ENCODE measurements at regions not wholly inside any gene's neighbourhood (a gene's known extent, or its start where the extent isn't known, plus 50 kb on each side); places are given as distances from the start of the nearest gene placed in this dataset.

DNA sequence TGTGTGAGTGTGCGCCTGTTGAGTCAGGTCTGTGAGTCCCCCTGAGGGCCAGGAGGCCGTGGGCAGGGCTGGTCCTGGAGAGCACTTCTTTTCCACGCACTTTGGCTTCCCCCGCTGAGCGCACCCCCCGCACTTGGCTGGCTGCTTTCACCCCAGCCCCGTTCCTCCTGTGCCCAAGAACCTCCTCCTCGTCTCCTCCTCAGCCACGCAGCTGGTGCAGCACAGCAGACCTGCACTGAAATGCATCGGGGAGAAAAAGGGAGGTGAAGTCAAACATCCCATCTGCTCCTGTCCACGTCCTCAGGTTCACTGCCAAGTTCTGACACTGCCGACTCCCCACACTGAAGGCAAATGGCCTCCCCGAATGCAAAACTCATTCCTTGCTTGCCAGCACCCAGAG, 362.7 kb upstream of the SFSWAP start:
- no peak for DNase-seq (ENCODE audit: low read depth, low spot score)
- H3K27ac ChIP-seq: no peak overlapping the region

DNA sequence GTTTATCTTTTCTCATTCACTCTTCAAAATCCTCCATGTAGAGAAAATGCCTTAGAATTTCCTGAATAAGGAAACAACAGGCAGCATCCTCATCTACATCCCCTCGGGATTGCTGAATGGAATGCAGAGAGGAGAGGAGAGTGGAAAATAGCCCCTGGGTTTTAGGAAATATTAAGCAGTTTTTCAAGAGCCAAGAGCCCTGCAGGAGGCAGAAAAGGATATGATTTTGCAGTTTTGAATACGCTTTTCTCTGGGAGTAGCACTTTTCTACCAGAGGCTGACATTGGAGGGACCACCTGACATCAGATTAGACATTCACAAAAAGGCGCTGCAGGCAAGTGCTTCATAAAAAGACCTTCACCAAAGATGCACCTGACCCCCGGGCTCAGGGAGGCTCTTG, 362.2 kb upstream of the SFSWAP start:
- no peak overlapping the region for H3K27ac ChIP-seq
- DNase-seq (ENCODE audit: low read depth, low spot score): no peak

DNA sequence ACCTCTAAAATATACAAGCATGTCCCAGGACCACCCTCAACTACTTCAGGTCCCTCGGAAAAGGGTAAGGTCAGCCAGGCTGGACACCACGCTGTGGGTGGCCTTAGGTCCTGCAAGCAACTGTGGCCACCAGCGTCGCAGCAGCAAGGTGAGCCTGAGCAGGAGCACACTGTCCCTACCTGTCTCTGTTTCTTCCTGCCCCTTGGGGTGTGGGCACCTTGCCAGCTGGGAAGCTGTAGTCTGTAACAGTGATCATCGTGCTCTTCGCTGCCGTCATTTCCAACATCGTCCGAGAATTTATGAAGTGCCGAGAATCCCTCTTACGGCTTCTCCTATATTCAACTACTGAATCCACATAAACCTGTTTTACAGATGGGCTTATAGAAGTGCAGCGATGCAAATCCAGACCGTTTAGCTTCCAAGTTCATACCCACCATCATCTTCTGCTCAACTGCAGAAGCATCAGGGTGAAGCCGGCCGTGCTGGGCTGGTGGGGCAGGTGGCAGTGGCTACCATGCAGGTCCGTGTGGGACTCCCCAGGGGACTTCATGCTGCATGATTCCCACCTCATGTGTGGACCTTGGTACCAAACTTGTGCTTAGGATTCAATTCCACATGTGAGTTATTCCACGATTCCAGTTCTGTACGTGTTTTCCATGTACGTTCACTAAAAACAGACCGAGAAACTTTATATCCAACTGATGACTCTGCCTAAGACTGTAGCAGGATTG, 361.3 kb upstream of the SFSWAP start:
- H3K27ac ChIP-seq: no peak overlapping the region
- no peak for DNase-seq (ENCODE audit: low read depth, low spot score)

DNA sequence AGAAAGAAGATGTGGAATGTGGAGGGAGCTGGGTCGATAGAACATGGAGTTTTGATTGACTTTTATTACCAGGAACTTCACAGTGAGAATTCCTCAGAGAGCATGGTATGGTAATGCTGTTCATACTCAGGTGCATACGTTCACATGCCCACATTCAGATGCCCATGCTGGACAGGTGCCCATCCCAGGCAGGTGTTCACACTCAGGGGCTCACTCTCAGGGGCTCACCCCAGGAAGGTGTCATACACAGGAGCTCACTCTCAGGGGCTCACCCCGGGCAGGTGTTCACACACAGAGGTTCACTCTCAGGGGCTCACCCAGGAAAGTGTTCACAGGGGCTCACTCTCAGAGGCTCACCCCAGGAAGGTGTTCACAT, 360.0 kb upstream of the SFSWAP start:
- no peak overlapping the region for H3K27ac ChIP-seq
- no peak for DNase-seq (ENCODE audit: low read depth, low spot score)

DNA sequence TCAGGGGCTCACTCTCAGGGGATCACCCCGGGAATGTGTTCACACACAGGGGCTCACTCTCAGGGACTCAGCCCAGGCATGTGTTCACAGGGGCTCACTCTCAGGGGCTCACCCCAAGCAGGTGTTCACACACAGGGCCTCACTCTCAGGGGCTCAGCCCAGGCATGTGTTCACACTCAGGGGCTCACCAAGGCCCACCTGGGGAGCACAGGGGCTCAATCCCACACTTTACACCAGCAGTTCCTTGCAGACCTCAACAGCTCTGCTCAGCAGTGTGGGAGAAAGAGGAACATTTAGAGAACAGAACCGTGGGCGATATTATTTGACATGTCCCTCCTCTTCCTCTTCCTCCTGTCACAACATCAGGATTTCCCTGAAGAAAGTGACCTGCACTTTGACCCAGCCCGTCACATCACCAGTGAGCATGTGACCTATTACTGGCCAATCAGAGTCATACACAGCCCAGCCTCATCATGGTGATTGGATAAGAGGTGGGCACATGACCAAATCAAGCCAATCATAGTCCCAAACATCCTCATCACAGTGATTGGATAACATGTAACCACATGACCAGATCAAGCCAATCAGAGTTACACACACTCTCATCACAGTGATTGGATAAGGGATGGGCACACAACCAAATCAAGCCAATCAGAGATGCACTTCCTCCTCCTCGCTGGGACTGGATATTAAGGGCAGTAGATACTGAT, 359.4 kb upstream of the SFSWAP start:
- no peak overlapping the region for H3K27ac ChIP-seq
- no peak for DNase-seq (ENCODE audit: low read depth, low spot score)

DNA sequence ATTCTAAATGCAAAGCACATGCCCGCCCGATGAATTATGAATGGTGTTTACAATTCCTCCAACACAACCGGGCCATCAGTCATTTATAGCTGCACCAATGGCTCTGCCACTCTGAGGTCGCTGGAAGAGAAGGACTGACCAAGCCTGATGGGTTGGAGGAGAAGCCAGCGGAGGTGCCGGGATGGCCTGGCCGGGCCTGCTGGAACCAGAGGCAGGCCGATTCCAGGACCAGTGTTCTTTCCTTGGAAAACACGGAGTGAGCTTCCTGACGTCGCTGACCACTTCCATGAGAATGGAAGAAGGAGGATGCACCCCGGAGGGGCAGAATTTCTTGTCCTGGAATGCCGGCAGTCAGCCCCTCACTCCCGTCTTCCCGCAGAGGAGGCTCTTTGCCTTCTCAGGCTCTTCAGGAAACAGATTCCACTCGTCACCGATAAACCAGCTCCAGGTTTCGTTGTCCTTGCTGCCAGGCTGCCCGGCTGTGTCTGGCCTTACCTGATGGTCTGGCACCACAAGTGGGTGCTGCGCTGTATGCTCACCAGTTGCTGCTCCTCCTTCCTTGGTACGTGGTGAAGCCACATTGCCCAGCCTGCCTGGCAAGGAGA, 358.5 kb upstream of the SFSWAP start:
- DNase-seq (ENCODE audit: low read depth, low spot score): no peak
- no peak overlapping the region for H3K27ac ChIP-seq

DNA sequence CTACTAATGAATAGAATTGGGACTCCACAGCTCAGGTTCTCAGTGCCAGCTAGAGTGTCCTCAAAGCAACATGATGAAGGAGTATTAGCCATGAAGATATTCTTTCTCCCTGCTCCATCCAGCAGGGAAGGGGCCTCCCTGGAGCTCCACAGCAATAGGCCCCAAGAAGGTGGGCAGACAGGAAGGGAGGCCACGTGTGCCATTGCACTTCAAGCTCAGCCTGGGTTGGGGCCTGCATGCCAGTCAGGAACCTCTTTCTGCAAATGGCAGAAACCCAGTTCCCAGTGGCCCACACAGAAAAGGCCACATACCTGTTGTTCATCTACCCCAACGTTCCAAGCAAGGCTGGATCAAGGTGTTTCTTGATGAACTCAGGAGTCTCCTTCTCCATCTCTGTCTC, 357.5 kb upstream of the SFSWAP start:
- no peak for DNase-seq (ENCODE audit: low read depth, low spot score)
- H3K27ac ChIP-seq: no peak overlapping the region

DNA sequence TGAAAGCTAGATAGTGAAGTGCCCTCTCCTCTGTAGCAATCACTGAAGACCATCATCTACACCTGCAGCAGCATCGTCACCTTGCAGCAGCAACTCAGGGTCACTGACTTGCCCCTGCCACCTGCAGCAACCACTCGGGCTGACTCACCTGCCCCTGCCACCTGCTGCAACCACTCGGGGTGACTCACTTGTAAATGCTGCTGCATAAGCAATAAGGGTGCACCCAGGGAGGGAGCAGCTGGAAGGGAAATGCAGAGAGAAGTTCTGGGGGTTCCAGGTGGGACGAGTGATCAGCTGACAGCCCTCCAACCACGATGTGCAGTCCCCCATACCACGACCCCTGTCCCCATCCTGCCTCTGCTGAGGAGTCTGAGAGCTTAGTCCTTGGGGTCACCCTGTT, 357.1 kb upstream of the SFSWAP start:
- H3K27ac ChIP-seq: no peak overlapping the region
- no peak for DNase-seq (ENCODE audit: low read depth, low spot score)

DNA sequence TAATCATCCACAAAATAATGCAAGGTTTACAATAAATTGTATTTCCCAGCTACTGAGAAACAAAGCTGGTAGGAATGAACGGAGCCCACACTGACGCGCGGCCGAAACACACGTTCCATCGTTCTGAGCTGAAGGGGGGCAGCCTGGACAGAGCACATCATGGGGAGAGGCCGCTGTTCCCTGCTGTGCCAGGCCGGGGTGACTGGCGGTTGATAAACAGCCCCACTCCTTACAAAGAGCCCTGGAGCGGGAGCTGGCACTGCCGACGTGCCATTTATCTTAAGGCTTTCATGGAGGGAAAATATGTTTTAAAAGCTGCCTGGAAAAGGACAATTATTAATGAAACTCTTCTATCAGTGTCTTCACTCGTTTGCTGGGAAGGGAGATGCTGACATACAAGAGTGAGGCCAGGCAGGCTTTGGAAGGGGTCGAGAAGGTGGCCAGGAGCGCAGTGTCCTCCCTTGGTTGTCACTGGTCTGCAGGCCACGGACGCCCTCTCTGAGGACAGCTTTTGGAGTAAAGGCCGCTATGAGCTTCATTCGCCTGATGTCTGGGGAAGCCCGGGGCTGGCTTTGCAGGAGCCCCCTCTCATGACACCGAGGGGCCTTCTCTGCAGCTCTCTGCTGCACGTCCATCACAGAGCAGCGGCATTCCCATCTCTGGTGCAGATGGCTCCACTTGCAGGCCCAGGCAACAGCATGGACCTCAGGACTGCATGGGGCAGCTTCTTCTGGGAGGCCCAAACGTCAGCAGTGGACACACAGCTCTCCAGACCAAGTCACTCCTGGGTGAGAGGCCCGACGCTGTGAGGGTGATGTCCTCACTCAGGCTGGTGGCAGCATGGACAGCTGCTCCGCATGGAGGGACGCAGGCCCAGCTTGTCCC, 355.3 kb upstream of the SFSWAP start:
- DNase-seq (ENCODE audit: low read depth, low spot score): no peak
- no peak overlapping the region for H3K27ac ChIP-seq

DNA sequence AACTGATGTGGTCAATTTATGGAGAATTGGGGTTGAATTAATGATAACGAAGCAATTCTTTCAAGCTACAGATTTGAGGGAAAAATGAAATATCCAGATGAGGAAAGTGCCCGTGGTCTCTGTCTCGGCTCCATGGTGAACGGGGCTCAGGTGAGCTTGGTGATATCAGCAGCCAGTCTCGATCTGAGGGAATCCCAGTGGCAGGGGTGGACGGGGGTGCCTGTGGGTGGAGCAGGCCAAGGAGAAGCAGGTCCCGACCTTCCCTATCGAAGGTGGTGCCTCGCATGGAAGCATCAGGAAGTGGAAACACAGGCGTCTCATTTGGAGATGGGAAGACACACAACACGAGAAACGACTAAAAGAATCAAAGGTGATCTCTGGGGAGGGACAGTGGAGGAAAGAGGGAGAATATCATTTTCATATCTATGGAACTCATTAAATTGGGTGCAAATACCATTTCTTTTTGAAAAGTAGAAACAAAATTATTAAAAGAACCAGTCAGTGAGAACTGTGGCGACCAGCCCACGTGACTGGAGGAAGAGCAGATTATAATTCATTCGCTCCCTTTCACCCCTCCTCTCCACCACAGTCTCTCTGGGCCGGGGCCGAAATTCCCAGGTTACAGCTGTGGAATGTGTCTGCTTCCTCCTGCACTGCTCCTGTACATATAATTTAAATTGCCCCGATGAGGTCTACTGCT, 354.3 kb upstream of the SFSWAP start:
- H3K27ac ChIP-seq: no peak overlapping the region
- DNase-seq (ENCODE audit: low read depth, low spot score): no peak

DNA sequence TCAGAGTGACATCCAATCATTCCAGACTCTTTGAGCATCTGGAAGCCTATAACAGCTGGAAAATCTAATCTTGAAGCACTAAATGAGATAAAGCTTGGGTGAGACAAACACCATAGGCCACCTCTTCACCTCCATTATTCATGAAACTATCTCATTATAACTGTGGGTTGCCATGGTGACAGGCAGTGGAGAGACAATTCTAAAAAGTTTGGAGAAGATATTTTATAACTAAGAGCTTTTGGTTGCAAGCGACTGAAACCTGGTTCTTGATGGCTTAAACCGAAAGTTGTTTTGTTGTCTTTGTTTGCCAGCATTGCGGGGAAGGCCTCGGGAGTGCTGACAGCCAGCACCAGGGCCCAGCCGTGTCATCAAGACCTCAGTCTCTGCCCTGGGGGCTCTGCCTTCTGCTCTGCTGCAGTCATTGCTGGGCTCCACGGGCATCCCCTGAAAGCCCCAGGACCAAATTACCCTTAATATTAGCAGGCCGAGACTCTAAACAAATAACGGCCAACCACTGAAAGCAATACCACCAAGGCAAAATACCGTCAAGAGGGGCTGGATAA, 353.6 kb upstream of the SFSWAP start:
- H3K27ac ChIP-seq: no peak overlapping the region
- no peak for DNase-seq (ENCODE audit: low read depth, low spot score)

DNA sequence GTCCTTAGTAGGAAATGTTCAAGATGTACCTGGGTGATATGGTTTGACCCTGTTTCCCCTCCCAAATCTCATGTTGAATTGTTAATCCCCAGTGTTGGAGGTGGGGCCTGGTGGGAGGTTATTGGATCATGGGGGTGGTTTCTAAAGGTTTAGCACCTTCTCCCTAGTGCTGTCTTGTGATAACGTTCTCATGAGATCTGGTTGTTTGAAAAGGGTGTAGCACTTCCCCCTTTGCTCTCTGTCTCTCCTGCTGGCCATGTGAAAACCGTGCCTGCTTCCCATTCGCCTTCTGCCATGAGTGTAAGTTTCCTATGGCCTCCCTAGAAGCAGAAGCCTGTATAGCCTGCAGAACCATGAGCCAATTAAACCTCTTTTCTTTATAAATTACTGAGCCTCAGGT, 353.0 kb upstream of the SFSWAP start:
- no peak overlapping the region for H3K27ac ChIP-seq
- no peak for DNase-seq (ENCODE audit: low read depth, low spot score)

DNA sequence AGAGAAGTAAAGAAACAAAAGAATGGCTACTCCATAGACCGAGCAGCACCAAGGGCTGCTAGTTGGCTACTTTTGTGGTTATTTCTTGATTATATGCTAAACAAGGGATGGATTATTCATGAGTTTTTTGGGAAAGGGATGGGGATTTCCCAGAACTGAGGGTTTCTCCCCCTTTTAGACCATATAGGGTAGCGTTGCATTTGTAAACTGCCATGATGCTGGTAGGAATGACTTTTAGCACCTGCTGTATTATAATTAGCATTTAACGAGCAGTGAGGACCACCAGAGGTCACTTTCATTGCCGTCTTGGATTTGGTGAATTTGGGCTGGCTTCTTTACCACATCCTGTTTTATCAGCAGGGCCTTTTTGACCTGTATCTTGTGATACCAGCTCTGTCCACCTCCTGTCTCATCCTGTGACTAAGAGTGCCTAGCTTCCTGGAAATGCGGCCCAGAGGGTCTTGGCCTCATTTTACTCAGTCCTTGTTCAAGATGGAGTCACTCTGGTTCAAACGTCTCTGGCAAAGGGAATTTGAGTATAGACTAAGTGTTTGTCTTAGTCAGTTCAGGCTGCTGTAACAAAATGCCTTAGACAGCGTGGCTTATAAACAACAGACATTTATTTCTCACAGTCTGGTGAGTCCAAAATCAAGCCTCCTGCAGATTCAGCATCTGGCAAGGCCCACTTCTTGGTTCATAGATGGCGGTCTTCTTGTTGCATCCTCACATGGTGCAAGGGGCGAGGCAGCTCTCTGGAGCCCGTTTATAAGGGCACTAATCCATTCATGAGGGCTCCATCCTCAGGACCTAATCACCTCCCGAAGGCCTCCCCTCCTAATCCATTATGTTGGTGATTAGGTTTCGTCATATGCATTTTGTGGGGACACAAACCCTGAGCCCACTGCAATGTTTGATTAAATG, 348.3 kb upstream of the SFSWAP start:
- DNase-seq (ENCODE audit: low read depth, low spot score): no peak
- H3K27ac ChIP-seq: no peak overlapping the region

DNA sequence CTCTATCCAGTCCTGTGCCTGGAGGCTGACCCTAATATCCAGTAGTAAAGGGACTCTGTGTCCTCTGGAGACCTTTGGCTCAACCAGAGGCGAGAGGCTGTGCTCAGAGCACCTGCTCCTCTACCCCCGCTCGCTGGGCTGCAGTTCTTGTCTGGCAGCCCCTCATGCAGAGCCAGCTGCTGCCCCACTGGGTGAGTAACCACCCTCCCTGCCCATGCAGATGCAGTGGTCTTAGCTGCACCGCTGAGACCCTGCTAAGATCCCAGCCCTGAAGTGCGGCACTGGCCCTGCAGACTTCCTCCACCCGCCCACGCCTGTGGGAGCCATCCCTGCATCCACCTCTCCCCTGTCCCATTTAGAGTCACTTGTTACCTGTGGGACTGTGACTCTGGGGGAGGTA, 347.5 kb upstream of the SFSWAP start:
- no peak overlapping the region for H3K27ac ChIP-seq
- DNase-seq (ENCODE audit: low read depth, low spot score): no peak

DNA sequence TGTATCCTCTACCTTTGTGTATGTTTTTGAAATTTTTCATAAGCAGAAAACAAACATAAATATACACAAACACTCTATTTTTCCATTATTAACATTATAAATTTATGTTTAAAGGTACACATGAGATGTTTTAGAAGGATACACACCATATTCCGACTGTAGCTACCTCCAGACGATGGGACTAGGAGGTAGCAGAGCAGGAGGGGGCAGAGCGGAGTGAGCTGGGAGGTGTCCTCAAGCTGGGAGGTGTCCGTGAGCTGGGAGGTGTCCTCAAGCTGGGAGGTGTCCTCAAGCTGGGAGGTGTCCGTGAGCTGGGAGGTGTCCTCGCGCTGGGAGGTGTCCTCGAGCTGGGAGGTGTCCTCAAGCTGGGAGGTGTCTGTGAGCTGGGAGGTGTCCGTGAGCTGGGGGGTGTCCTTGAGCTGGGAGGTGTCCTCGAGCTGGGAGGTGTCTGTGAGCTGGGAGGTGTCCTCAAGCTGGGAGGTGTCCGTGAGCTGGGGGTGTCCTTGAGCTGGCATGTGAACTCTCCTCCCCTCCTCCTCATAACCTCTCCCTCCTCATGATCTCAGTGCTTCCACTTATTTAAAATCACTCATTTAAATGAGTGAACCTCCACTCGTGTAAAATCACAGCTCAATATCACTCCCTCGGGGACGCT, 346.9 kb upstream of the SFSWAP start:
- no peak for DNase-seq (ENCODE audit: low read depth, low spot score)
- no peak overlapping the region for H3K27ac ChIP-seq

DNA sequence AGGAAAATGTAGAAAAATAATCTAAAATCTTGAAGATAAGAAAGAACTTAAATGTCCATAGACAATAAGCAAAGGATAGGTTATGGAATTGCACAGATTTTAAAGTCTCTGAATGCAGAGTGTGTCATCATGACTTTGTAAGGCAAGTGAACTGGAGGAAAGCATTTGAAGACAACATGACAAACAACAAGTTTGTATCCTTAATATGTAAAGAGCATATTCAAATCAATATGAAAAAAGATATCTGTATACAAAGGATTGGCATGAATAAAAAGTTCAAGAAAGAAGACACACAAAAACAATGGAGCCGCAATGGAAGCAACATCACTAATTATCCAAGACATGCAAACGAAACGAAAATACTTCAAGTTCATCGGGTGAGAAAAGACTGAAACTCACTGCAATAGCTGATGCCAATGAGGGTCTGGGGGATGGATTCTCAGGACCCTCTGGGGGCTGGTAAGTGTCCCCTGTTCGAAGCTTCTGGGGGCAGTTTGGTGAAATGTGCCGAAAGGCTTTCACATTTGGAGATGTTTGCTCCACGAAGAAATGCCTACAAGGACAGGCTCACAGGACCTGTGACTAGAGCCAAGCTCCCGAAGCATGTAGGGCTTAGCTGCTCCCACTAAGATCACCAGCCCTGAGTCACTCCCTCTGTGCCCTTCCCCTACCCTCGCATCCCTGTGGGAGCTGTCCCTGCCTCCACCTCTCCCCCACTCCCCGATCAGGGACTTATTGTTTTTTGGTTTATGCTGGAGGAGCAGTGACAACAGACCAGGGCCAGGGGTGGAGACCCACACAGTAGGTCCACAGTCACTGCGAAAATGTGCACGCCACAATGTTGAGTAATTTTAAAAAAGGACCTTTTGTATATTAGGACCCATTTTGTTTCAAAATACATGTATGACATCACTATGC, 345.7 kb upstream of the SFSWAP start:
- no peak overlapping the region for H3K27ac ChIP-seq
- no peak for DNase-seq (ENCODE audit: low read depth, low spot score)

DNA sequence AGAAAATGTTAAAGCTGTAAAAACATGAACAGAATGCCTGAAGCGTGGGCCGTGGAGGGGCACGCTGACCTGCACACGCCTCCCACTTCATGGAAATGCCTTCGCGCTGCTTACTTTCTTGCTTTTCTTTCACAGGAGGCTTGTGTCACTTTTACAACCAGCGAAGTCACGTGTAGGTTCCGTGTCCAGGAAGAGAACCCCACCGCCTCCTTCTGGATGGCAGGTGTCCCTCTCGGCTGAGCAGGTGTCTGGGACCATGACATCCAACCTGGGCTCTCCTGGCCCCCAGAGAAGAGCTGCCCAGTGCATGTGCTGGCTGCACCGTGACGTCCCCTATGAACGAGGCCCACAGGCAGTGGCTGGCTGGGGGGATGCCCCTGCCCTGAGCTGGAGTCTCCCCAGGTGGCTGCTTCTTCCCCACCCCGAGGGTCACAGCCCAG, 345.0 kb upstream of the SFSWAP start:
- no peak for DNase-seq (ENCODE audit: low read depth, low spot score)
- no peak overlapping the region for H3K27ac ChIP-seq

All from epithelial cell of prostate (primary cell).